Posterior vena cava (tissue), 2 donors: ENCODE measurements at regions not wholly inside any gene's neighbourhood (a gene's known extent, or its start where the extent isn't known, plus 50 kb on each side); places are given as distances from the start of the nearest gene placed in this dataset.

Source experiments
- DNase-seq: peaks from one replicate; pipeline ENCODE4 v3.0.0-alpha.2; 2020; ENCODE audit warnings: low spot score
- intact Hi-C, 2 donors: fragments of 100-400 bp; cut with DNase I; formaldehyde crosslinking; loops; one replicate each; pipeline versions ENCODE4 v1.14.1 to v1.14.2; 2022 to 2023
- donor health status: DM: yes; HTN: yes; CAD: no.
- donor health status: DM: yes; HTN: yes; CAD: no.

DNA sequence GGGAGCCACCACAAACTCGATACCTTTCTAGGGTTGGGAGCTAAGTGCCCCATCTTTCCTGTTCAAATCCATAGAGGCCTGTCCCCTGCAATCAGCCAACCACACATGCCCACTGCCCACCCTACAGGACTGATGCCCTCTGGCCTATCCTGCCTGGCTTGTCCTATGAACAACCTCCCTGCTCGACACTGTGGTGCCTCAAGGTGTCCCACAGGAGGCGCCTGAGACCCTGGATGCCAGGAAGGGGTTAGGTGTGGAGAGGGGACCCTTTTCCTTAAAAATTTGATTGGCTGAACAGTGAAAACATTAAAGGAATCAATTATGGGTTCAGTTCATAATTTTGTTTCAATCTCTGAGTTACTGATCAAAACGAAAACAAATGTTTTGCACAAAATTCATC is 97.3 kb upstream of the FZD10 start:
- intact Hi-C loops, result no loop called here
- peak; percentile 42 for DNase-seq

DNA sequence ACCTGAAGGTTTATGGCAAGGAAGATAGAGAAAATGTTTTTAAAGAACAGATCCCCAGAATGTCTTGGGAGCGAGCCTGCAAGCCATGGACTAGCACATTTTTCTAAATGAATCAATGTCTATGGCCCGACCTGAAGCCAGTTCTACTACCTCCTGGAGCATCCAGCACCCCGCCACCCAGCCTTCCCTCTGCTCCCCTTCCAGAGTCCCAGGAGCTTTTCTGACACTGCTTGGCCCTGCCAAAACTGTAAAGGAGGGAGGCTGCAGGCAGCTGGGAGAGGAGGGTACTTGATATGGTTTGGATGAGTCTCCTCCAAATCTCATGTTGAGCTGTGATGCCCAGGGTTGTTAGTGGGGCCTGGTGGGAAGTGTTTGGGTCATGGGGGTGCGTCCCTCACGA is 95.5 kb upstream of the FZD10 start:
- peak; percentile 19 for DNase-seq
- intact Hi-C loops, result no loop called here

DNA sequence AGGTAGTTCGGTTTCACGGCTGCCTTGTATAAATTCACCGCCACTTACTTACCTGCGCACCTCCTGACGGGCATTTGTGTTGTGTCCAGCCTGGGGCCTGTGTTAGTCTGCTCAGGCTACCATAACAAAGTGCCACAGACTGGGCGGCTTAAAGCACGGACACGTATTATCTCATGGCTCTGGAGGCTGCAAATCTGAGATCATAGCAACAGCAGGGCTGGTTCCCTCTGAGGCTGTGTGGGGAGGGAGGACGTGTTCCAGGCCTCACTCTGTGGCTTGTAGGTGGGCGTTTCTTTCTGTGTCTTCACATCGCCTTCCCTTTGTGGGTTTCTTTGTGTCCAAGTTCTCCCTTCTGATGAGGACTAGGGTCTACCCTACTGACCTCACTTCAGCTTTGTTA is 93.5 kb upstream of the FZD10 start:
- intact Hi-C loops, result no loop called here

DNA sequence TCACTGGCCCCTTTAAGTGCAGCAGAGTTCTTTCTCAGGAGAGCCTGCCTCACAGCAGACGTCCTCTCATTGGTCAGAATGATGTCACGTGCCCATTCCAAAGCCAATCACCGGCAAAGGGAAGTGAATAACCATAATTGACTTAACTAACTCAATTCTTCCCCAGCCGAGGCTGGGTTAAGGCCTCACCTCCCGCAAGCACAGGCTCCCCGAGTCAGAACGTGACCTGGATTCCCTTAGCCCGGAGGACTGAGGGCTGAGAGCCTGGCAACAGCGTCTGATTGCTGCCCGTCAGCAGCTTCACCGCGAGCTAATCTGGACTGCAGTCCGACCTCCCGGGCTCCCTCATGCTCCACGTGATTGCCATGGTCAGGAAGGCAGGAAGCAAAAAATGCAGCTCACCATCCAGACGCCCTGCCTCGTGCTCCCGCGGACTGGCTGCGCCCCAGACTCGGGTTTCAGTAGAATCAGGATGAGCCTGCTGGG is 92.1 kb upstream of the FZD10 start:
- DNase-seq, result no peak
- intact Hi-C loops, result no loop called here

More for the DNA sequence above, 93.5 kb upstream of the FZD10 start:
- no peak for DNase-seq

DNA sequence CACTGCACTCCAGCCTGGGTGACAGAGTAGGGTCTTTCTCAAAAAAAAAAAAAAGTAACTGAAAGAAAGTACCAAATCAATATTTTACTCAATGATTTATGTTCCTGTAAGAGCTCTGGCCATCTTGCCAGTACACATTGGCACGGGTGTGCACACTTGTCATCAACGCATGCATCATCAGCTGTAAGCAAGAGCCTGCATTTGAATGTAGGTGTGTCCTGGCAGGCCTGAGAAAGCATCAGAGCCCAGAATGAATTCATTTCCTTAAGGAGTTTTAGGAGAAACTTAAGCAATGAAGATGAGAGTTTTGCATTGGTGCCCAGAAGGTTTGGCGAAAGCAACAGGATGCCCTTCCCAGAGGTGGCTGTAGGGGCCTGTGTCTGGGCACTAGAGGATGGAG is 88.5 kb upstream of the FZD10 start:
- DNase-seq, result no peak
- intact Hi-C loops, result no loop called here

DNA sequence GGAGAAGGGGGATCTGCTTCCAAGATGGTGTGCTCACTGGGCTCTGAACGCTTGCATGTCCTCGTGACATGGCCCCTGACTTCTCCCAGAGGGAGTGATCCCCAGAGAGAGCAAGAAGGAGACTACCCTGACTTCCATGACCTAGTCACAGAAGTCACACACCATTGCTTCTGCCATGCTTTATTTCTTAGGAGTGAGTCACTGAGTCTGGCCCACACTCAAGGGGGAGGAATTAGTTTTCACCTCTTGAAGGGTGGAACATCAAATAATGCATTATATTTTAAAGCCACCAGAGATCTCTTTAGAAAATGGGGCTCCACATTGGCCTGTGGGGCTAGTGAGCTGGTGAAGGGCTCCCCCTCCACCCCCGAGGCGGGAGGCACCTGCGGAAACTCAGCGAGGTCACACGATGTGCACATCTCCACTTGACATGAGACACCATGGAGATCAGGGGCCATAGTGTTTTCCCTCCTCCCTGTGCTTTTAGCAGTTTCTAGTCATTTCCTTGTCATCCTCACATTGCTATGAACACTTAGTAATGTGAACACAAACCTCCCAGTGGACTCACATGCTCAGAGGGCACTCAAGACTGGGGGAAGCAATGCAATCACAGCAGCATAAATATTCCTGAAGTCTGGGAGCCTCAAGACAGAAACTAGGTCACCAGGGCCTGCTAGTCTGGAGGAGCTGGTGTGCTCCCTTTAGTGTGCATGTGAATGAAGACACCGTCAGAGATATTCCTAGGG is 87.4 kb upstream of the FZD10 start:
- intact Hi-C loops, result no loop called here
- no peak for DNase-seq

DNA sequence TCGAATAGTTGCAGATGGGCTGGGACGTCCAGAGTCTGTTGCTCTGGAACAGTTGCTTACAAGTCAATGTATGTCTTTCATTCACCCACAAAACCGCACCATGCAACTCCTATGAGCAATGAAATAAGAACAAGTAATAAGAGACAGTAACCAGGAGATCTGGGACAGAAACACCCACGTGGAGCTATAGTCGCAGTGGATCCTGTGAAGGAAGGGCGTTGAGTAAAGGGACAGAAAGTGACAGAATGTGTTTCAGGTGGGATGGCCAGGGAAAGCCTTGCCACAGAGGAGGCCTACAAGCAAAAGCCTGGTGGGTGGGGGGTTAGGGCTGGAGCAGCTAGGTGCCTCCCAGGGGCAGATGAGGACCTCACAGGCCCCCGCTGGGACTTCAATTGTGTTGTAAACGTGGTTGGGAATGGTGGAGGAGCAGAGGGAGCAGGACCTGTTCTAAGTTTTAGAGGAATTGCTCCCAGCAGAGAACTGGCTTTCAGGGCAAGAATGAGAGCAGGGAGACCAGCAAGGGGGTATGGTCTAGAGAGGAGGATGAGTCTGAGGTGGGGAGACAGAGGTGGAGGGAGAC is 86.7 kb upstream of the FZD10 start:
- intact Hi-C loops, result no loop called here
- DNase-seq, result no peak

DNA sequence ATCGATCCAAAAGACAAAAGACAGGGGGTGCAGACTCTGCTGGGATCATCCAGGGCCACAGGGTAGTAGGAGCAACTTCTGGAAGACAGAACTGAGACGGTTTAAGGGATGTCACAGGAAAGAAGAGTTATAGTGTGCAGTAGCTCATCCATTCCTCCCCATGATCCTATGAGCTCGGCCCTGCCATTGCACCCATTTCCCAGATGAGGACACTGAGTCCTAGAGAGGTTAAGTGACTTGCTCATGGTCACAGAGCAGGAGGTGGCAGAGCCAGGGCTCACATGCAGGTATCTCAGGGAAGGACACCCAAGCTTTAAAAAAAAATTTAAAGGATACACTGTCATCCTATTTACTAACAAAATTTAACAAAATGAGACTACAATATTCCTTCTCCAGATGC is 86.1 kb upstream of the FZD10 start:
- intact Hi-C loops, result no loop called here
- no peak for DNase-seq

DNA sequence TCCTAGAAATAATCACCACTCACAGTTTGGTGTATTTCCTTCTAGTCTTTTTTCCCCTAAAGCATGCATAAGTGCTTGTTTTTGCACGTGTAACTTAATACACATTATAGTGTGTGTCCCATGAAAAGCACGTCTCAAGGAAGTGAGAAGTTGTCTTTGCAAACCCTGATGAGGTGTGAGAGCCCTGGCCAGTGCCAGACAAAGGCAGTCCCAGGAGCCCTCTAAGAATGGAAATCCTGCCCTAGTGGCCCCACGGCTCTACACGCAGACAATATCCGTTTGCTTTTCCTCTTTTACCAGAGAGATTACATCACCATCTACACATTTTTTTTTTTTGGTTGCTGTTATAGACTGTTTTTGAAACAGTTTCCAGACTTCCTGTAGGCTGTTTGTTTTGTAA is 85.5 kb upstream of the FZD10 start:
- intact Hi-C loops, result no loop called here
- DNase-seq, result no peak

DNA sequence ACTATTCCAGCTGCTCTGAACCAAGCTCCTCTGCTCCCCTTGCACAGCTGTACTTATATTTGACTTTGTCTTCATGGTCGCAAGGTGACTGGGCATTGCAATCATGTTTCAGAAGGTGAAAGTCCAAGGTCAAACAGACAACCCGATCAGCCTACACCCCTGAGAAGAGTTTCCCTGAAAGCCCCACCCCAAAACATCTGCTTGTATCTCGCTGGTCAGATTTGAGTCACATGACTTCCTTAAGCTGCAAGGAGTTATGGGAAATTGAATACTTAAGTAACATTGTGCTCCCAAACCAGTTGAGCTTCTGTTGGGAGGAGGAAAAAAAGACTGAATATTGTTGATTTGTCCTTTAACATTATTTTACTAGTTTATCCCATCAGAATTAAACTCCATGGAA is 83.4 kb upstream of the FZD10 start:
- intact Hi-C loops, result no loop called here
- DNase-seq, result no peak

DNA sequence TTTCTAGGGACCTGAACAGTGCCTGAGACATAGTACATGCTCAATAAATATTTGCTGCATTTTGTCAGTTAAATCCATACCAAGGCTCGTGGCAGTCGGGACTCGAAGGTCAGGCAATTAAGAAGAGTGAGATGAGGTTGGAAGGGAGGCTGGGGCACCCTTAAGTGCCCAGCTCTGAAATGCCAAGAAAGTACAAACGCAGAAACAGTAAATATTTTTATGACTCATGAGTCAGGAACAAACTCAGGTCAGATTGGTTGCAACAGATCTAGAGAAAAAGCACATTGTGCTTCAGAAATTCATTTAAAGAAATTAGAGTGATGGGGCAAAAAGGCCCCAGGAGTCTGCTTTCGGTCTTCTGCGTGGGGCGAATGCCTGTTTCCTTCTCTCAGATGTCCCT is 83.0 kb upstream of the FZD10 start:
- intact Hi-C loops, result no loop called here

DNA sequence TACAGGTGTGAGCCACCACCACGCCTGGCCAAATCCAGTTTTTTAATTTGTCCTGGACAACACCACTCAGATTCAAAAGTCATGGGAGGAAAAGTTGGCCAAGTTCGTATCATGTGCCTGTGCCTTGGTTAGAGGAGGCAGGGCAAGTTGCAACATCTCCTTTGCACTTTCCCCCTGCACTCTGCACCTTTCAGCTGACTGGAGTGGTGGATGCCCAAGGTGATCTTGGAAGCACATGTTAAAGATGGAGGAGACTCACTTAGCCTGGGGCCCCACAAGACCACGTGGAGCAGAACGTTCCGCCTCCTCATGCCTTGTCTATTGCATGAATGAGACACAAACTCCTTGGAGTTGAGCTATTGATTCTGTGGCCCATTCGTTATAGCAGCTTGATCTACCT is 82.1 kb upstream of the FZD10 start:
- intact Hi-C loops, result no loop called here
- DNase-seq, result peak; percentile 9

More for the DNA sequence above, 83.0 kb upstream of the FZD10 start:
- DNase-seq, result no peak

DNA sequence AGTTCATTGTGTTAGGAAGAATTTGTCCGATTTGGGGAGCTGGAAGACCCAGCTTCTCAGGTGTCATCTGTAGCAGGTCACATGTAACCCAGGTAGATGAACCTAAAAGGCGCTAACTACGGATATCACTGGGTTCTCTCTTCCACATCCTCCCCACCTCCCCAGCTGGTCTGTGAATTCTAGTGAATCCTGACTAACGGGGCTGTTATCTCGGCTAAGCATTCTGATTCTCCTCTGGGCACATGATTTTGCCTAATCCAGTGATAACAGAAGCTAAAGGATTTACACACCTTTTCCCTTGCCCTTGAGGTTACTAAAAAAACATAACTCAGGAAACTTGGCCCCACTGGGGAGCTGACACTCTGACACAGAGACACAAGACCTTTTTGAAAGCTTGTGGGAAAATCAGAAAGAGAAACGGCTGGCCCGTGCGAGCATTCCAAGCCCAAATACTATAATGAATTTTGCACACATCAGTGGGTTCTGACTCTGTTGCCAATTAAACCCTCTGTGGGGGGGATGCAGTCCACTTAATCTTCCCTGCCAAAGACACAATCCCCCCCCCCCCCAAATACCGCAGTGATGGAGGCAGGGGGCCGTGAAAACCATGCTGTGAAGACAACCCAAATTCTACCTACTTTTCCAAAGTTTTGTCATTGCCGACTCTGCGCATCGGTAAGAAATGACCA is 81.0 kb upstream of the FZD10 start:
- intact Hi-C loops, result no loop called here
- peak; percentile 7 for DNase-seq

DNA sequence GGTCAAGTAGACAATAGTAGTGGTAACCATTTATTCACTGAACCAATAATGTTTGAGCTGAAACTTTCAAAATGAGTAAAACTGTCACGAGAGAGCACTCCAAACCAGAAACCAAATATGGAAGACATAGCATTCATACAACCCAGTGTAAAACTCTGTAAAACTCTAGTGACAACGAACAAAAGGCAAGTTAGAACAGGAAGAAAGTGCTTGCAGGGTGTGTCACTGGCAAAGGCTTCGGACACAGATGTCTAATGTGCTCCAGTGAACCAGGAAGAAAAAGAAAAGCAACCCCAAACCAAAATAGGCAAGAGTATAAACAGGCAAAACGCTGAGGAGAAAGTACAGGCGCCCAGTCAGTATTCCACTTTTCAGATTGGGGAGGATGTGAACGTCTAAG is 79.3 kb upstream of the FZD10 start:
- DNase-seq, result no peak
- intact Hi-C loops, result no loop called here

DNA sequence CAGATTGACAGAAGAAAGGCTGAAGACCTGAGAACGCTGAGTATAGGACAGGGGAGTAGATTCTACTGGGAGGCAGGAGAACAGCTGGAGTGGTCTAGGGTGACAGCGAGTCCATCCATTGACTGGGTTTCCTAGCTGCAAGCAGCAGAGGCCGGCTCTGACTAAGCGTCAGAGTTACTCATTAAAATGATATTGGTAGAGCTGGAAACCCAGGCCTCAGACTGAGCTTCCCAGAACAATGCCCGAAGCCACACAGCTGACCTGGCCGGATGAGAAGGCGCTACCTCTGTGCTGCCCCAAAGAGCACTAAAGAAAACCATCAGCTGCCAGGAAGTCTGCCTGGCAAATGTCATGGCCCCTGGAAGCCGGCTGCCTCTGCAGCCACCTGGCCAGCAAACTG is 78.5 kb upstream of the FZD10 start:
- no peak for DNase-seq

DNA sequence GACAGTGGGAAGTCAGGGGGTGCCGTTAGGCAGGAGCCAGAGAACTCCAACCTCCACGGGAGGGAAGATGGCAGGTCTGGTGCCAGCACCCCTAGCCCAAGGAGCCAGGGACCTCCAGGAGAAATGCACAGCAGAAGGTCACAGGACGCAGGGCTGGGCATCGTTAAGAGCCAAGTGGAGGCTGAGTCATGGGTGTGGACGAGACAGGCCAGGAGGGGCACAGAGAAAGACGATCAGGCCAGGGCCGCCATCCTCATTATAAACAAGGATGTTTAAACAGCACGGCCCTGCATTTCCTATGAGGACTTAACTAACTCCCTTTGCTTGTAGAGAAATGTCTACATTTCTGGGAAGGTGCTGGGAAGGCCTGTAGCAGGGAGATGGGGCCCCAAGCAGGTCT is 77.9 kb upstream of the FZD10 start:
- no peak for DNase-seq
- intact Hi-C loops, result no loop called here

More for the DNA sequence above, 78.5 kb upstream of the FZD10 start:
- intact Hi-C loops, result no loop called here

DNA sequence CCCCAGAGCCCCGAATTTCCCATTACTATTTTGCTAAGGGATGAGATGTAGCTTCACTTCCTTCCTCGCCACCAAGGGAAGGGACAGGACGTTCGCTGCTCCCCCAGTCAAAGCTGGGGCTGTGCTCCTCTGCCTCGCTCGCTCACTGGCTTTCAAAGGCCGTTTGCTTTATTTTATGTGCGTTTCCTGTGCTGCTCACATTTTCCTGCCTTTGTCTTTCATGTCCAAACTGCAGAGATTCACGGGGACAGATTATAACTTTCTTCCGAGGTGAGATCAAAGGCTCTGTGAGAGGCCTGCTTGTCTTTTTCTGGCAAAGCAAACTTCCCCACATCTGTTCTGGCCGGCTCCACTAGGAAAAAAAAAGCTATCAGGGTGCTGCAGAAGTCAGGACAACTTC is 76.0 kb upstream of the FZD10 start:
- intact Hi-C loops, result no loop called here
- no peak for DNase-seq

DNA sequence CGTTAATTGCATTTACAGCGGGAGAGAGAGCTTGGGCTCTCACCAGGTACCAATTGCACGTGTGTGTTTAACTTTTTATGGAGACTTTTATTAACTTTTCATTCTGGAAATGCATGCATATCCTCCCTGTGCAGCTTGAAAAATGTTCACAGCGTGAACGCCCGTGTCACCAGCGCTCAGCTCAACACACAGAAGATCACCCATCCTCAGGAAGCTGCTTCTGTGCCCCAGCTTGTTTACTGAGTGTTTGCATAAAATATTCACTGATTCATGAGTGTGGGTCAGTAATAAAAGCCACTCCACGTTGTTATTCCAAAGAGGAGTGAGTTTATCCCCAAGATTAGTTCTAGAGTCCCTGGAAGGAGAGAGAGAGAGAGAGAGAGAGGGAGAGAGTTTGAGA is 75.5 kb upstream of the FZD10 start:
- no peak for DNase-seq
- intact Hi-C loops, result no loop called here

DNA sequence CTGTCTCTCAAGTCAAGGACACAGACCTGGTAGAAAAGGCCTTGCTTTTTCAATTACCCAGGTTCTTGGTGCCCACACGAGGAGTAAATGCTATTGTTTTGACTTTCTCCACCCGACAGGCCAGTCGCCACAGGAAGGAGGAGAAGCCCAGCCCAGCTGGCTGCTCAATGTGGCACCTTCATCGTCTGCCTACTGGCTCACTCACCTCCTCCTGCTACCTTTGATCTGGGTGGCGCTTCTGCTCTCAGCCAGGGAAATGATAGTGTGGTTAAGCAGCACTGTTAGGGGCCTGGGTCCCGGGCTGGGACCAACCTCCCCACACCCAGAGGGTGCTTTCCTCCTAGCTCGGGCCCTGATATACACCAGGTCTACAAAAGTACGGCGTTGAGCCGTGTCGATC is 75.0 kb upstream of the FZD10 start:
- intact Hi-C loops, result no loop called here
- DNase-seq, result no peak

DNA sequence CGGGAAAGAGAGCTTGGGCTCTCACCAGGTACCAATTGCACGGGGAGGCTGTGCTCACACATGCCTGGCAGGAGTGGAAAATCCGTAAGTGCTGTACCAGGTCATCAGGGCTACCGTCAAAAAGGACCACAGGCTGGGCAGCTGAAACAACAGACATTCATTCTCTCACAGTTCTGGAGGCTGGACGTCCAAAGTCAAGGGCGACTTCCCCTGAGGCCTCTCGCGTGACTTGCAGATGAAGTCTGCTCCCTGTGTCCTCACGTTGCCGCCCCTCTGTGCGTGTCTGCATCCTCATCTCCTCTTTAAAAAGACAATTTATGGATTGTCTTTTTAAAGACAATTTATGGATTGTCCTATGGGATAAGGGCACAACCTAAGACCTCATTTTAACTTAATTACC is 73.8 kb upstream of the FZD10 start:
- intact Hi-C loops, result no loop called here
- no peak for DNase-seq

DNA sequence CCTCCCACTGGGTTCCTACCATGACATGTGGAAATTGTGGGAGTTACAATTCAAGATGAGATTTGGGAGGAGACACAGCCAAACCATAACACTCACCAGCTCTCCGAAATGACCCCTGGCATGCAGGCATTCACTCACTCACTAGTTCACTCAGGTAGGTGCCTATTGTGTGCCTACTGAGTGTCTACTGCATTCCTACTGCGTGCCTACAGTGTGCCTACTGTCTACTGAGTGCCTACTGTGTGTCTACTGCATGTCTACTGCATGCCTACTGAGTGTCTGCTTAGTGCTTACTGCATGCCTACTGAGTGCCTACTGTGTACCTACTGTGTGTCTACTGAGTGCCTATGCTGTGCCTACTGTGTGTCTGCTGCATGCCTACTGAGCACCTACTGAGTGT is 71.7 kb upstream of the FZD10 start:
- intact Hi-C loops, result loop anchor here in 1 of 2 donors (5.0 kb wide), 1 partner anchor 1317 kb away; no protein-coding TSS in a partner anchor
- peak; percentile 32 for DNase-seq
